ENCODE measurements at regions not wholly inside any gene's neighbourhood (a gene's known extent, or its start where the extent isn't known, plus 50 kb on each side); places are given as distances from the start of the nearest gene placed in this dataset.

- no peak overlapping the region for H3K9ac ChIP-seq
Observed at GRCh38 chr11:128172046-128172878, 415.1 kb downstream of the ETS1 start.

More at GRCh38 chr11:128172046-128172878, 415.1 kb downstream of the ETS1 start:
- Histone ChIP-seq H3K9me2 (no peaks in the 10 kb centered on the region), H2AFZ (ENCODE audit: low read depth) (no peak overlapping the region), H3K4me3 (ENCODE audit: low read depth in 2 of 2, low read length in 1 of 2) (no peak overlapping the region; a peak in 1 of 4 replicates), H3K4me1 (ENCODE audit: control insufficient read depth in 1 of 2, insufficient read depth in 2 of 2, low read depth in 1 of 2, low read length in 1 of 2) (peaks cover 3 to 5% of the 10 kb centered on the region in 2 experiments; a peak in 2 of 4 replicates), H3K9me3 (no peaks in the 10 kb centered on the region), H3F3A (replicated peaks; ENCODE audit: insufficient read depth) (no peaks in the 10 kb centered on the region), H3K36me3 (replicated peaks in 1 of 2; ENCODE audit: control insufficient read depth in 1 of 2, insufficient read depth in 2 of 2, low read length in 1 of 2) (no peaks in the 10 kb centered on the region), H3K27ac (ENCODE audit: low read depth in 2 of 2, low read length in 1 of 2) (peak overlapping the region in 1 of 2 experiments; percentile 50; a peak in 2 of 4 replicates), H4K20me1 (ENCODE audit: insufficient read depth) (no peaks in the 10 kb centered on the region), H3K79me2 (ENCODE audit: insufficient read depth) (no peaks in the 10 kb centered on the region), H3K4me2 (no peak overlapping the region), H3K27me3 (ENCODE audit: insufficient read depth) (no peaks in the 10 kb centered on the region)
- WGBS (ENCODE audit: low lambda C conversion rate), result 44% methylated on average over 4 of the region's 4 CpGs
- CTCF ChIA-PET, result interaction anchor here (0.5 to 9.3 kb wide), 87 partner anchors 9 to 785 kb away, joined by 3 to 209 read pairs (median 4); no protein-coding TSS in a partner anchor
- DNase-seq, result peak; percentile 73
- TF ChIP-seq YY1 (IDR thresholded peaks at IDR 0.05; ENCODE audit: low read depth) (no peak), IRF3 (IDR thresholded peaks at IDR 0.05; ENCODE audit: low read depth, low read length) (no peak), REST (IDR thresholded peaks at IDR 0.05; ENCODE audit: low read depth, low read length) (no peak), FOSL2 (IDR thresholded peaks at IDR 0.05; ENCODE audit: borderline replicate concordance, low read depth) (no peak), JUND (IDR thresholded peaks at IDR 0.05) (no peak), SMC3 (IDR thresholded peaks at IDR 0.05; ENCODE audit: low read depth, low read length) (peak; percentile 91), CTCF (IDR thresholded peaks at IDR 0.05) (peak; percentile 87), EZH2phosphoT487 (IDR thresholded peaks at IDR 0.05; ENCODE audit: borderline replicate concordance, low read depth) (no peak), EP300 (IDR thresholded peaks at IDR 0.05; ENCODE audit: borderline replicate concordance in 1 of 2, low read depth in 1 of 2, low read length in 1 of 2) (no peak), TAF1 (IDR thresholded peaks at IDR 0.05; ENCODE audit: borderline replicate concordance, low read depth, low read length) (no peak), MXI1 (IDR thresholded peaks at IDR 0.05; ENCODE audit: low read depth, low read length) (no peak), RAD21 (IDR thresholded peaks at IDR 0.05; ENCODE audit: low read length) (peak; percentile 98), USF1 (IDR thresholded peaks at IDR 0.05; ENCODE audit: borderline replicate concordance, low read depth) (no peak), RCOR1 (IDR thresholded peaks at IDR 0.05; ENCODE audit: low read length) (peak; percentile 41), SIN3A (IDR thresholded peaks at IDR 0.05; ENCODE audit: borderline replicate concordance, low read depth, low read length) (no peak), CHD2 (IDR thresholded peaks at IDR 0.05; ENCODE audit: low read length, partially characterized antibody) (no peak), FOXJ3 (CRISPR knock-in tag; IDR thresholded peaks at IDR 0.05) (no peak)
- POLR2A ChIA-PET, result interaction anchor here (0.7 to 1.1 kb wide), 3 partner anchors 221 to 457 kb away, joined by 3 to 4 read pairs (median 4); no protein-coding TSS in a partner anchor

Data from SK-N-SH (cell line).